ENCODE measurements at regions not wholly inside any gene's neighbourhood (a gene's known extent, or its start where the extent isn't known, plus 50 kb on each side); places are given as distances from the start of the nearest gene placed in this dataset.

GRCh38 chr4:72666910-72667309 lies 97.9 kb upstream of the ADAMTS3 start (continued):
- TF ChIP-seq EGR1 (IDR thresholded peaks at IDR 0.05; ENCODE audit: low read depth) (no peak), CTCF (IDR thresholded peaks at IDR 0.05 in 2 of 3, conservative IDR thresholded peaks at IDR 0.05 in 1 of 3; ENCODE audit: borderline replicate concordance in 1 of 3, insufficient read depth in 1 of 3, low read depth in 2 of 3, low read length in 2 of 3) (no peak), YY1 (IDR thresholded peaks at IDR 0.05; ENCODE audit: extremely low read depth, insufficient replicate concordance, low read depth, low read length) (no peak)

- ATAC-seq (no peak), DNase-seq (ENCODE audit: low read depth, low spot score) (no peak)
- Histone ChIP-seq H3K9me3 (ENCODE audit: control insufficient read depth in 1 of 2, insufficient read depth in 1 of 2, low read depth in 1 of 2, low read length in 2 of 2) (no peaks in the 10 kb centered on the region), H3K4me3 (replicated peaks in 1 of 2; ENCODE audit: low read depth in 1 of 2, low read length in 2 of 2) (no peak overlapping the region), H3K4me2 (ENCODE audit: low read length) (no peak overlapping the region), H3K36me3 (ENCODE audit: control insufficient read depth in 1 of 2, insufficient read depth in 2 of 2, low read length in 2 of 2) (no peaks in the 10 kb centered on the region), H3K27me3 (ENCODE audit: insufficient read depth, low read length) (0 out of 2 replicates have a peak, but pooled peaks cover 3% of the 10 kb centered on the region), H3K9me2 (ENCODE audit: insufficient read depth) (no peaks in the 10 kb centered on the region), H3K27ac (ENCODE audit: low read depth, low read length) (no peak overlapping the region), H3K4me1 (ENCODE audit: control insufficient read depth in 1 of 2, insufficient read depth in 2 of 2, low read length in 2 of 2) (no peaks in the 10 kb centered on the region), H3K79me2 (ENCODE audit: insufficient read depth, low read length) (no peaks in the 10 kb centered on the region), H2AFZ (ENCODE audit: low read depth, low read length, poor library complexity, severe bottlenecking) (no peak overlapping the region), H4K20me1 (ENCODE audit: insufficient read depth) (no peaks in the 10 kb centered on the region), H3K9ac (ENCODE audit: low read length) (no peak overlapping the region)
- intact Hi-C loops (cut with micrococcal nuclease) = no loop called here
- ChIA-PET POLR2A (no interaction called here), CTCF (no interaction called here), RAD21 (ENCODE audit: low non-redundant PET in 1 of 2, low total read pairs in 2 of 2, uncharacterized antibody in 2 of 2, unreplicated experiment in 2 of 2) (no interaction called here)
- no TSS peak for BruUV-seq (replicated peaks)
- no peak for TF ChIP-seq POLR2AphosphoS5 (IDR thresholded peaks at IDR 0.05; ENCODE audit: low read depth, low read length)
- no peak for TF ChIP-seq ZNF274 (IDR thresholded peaks at IDR 0.05; ENCODE audit: low read depth, low read length)
- no peak for TF ChIP-seq POLR2A (IDR thresholded peaks at IDR 0.05; ENCODE audit: borderline replicate concordance, extremely low read depth, insufficient read depth, insufficient read length)
- no peak for TF ChIP-seq CTCF (IDR thresholded peaks at IDR 0.05 in 2 of 3, conservative IDR thresholded peaks at IDR 0.05 in 1 of 3; ENCODE audit: borderline replicate concordance in 1 of 3, insufficient read depth in 1 of 3, low read depth in 2 of 3, low read length in 2 of 3)
- no peak for TF ChIP-seq ATF3 (IDR thresholded peaks at IDR 0.05)
- TF ChIP-seq REST (IDR thresholded peaks at IDR 0.05; ENCODE audit: low read depth) = no peak
- no peak for TF ChIP-seq SP1 (IDR thresholded peaks at IDR 0.05; ENCODE audit: low read depth)
- TF ChIP-seq CEBPB (IDR thresholded peaks at IDR 0.05; ENCODE audit: low read depth) = no peak
- no peak for TF ChIP-seq SIN3A (IDR thresholded peaks at IDR 0.05; ENCODE audit: low read depth)
- TF ChIP-seq EGR1 (IDR thresholded peaks at IDR 0.05; ENCODE audit: low read depth) = no peak
- TF ChIP-seq EZH2 (IDR thresholded peaks at IDR 0.05) = no peak
- no peak for TF ChIP-seq MAX (IDR thresholded peaks at IDR 0.05)
- TF ChIP-seq TCF7L2 (IDR thresholded peaks at IDR 0.05; ENCODE audit: borderline replicate concordance, extremely low read depth, insufficient read depth, insufficient read length) = no peak
- TF ChIP-seq FOSL1 (IDR thresholded peaks at IDR 0.05; ENCODE audit: low read depth) = no peak
- no peak for TF ChIP-seq EZH2phosphoT487 (IDR thresholded peaks at IDR 0.05; ENCODE audit: borderline replicate concordance)
Observed at GRCh38 chr4:72665171-72665968, 96.3 kb upstream of the ADAMTS3 start.

Data from HCT116 (cell line).